AG09319 (cell line): ENCODE measurements at regions not wholly inside any gene's neighbourhood (a gene's known extent, or its start where the extent isn't known, plus 50 kb on each side); places are given as distances from the start of the nearest gene placed in this dataset.
A peak's percentile ranks its signal among the peaks of the same experiment; 100 is the strongest.

Experiments used
- DNase-seq: peaks from one replicate; pipeline ENCODE4 v3.0.0-alpha.2; 2010; ENCODE audit warnings: low read depth; ENCODE audit errors: extremely low read depth
- CTCF ChIP-seq: IDR thresholded peaks from 2 replicates; pipeline ENCODE4 v1.5.1; 2011; ENCODE audit warnings: low read depth, mild to moderate bottlenecking, inconsistent platforms, low read length, moderate library complexity

- TF ChIP-seq CTCF, result no peak
- DNase-seq, result peak; percentile 57
Measured at GRCh38 chr10:88042160-88043100, 179.0 kb downstream of the PTEN start.

GRCh38 chr10:88045096-88045495, 181.7 kb downstream of the PTEN start:
- no peak for TF ChIP-seq CTCF
- DNase-seq, result no peak

- no peak for DNase-seq
Measured at GRCh38 chr10:88045656-88046415, 182.4 kb downstream of the PTEN start.

GRCh38 chr10:88047579-88047978, 184.2 kb downstream of the PTEN start:
- no peak for TF ChIP-seq CTCF

More at GRCh38 chr10:88045656-88046415, 182.4 kb downstream of the PTEN start:
- no peak for TF ChIP-seq CTCF

GRCh38 chr10:88048312-88048711, 184.9 kb downstream of the PTEN start:
- no peak for TF ChIP-seq CTCF
- no peak for DNase-seq

More at GRCh38 chr10:88047579-88047978, 184.2 kb downstream of the PTEN start:
- no peak for DNase-seq

- DNase-seq, result no peak
- no peak for TF ChIP-seq CTCF
Measured at GRCh38 chr10:88049204-88049603, 185.8 kb downstream of the PTEN start.

GRCh38 chr10:88057720-88058119, 194.3 kb downstream of the PTEN start:
- TF ChIP-seq CTCF, result no peak
- DNase-seq, result no peak
